OCI-LY1 (cell line): ENCODE measurements at regions not wholly inside any gene's neighbourhood (a gene's known extent, or its start where the extent isn't known, plus 50 kb on each side); places are given as distances from the start of the nearest gene placed in this dataset.

ENCODE experiments used
- CTCF ChIP-seq: fragments of 200-600 bp; sonication (generic), shearing (Covaris generic); IDR thresholded peaks from 2 replicates; pipeline ENCODE4 v1.5.1; 2017; ENCODE audit warnings: mild to moderate bottlenecking, antibody characterized with exemption, low read length, moderate library complexity, mixed read lengths
- EZH2 ChIP-seq: fragments of 200-600 bp; sonication (generic), shearing (Covaris generic); IDR thresholded peaks from 2 replicates; pipeline ENCODE4 v1.8.0; 2017; ENCODE audit warnings: borderline replicate concordance, mixed run types, mild to moderate bottlenecking, antibody characterized with exemption, low read length, moderate library complexity, mixed read lengths

GRCh38 chr3:34238407-34238806 lies 440.0 kb downstream of the PDCD6IP start:
- TF ChIP-seq CTCF (no peak), EZH2 (no peak)
